ENCODE measurements at regions not wholly inside any gene's neighbourhood (a gene's known extent, or its start where the extent isn't known, plus 50 kb on each side); places are given as distances from the start of the nearest gene placed in this dataset.

GRCh38 chr5:13325765-13326164 lies 618.7 kb downstream of the DNAH5 start:
- H3K36me3 Mint-ChIP-seq (ENCODE audit: insufficient read depth, unreplicated experiment): no peaks in the 10 kb centered on the region
- H3K27me3 Mint-ChIP-seq (ENCODE audit: insufficient read depth, unreplicated experiment): no peaks in the 10 kb centered on the region
- H3K4me1 Mint-ChIP-seq (ENCODE audit: insufficient read depth, unreplicated experiment): peaks cover 7% of the 10 kb centered on the region
- BruUV-seq (replicated peaks): no TSS peak
- H3K4me3 Mint-ChIP-seq (ENCODE audit: unreplicated experiment): no peak overlapping the region
- ChIA-PET POLR2A (no interaction called here), CTCF (no interaction called here)
- H3K27ac Mint-ChIP-seq (ENCODE audit: low read depth, unreplicated experiment): no peak overlapping the region
- peaks cover under 1% of the 10 kb centered on the region for H3K9me3 Mint-ChIP-seq (ENCODE audit: unreplicated experiment)
- no peak for TF ChIP-seq CTCF (IDR thresholded peaks at IDR 0.05; ENCODE audit: unreplicated experiment)
- intact Hi-C loops (cut with micrococcal nuclease): no loop called here
- DNase-seq (ENCODE audit: unreplicated experiment): no peak

- H3K27me3 Mint-ChIP-seq (ENCODE audit: insufficient read depth, unreplicated experiment): no peaks in the 10 kb centered on the region
- H3K27ac Mint-ChIP-seq (ENCODE audit: low read depth, unreplicated experiment): no peak overlapping the region
- no peak for TF ChIP-seq CTCF (IDR thresholded peaks at IDR 0.05; ENCODE audit: unreplicated experiment)
- H3K36me3 Mint-ChIP-seq (ENCODE audit: insufficient read depth, unreplicated experiment): no peaks in the 10 kb centered on the region
- no TSS peak for BruUV-seq (replicated peaks)
- H3K4me3 Mint-ChIP-seq (ENCODE audit: unreplicated experiment): no peak overlapping the region
- H3K9me3 Mint-ChIP-seq (ENCODE audit: unreplicated experiment): peaks cover 6% of the 10 kb centered on the region
- intact Hi-C loops (cut with micrococcal nuclease): no loop called here
- no peak for DNase-seq (ENCODE audit: unreplicated experiment)
- CTCF ChIA-PET: no interaction called here
- POLR2A ChIA-PET: interaction anchor here (1.2 kb wide), 1 partner anchor 16 kb away, joined by 3 read pairs; no protein-coding TSS in a partner anchor
- H3K4me1 Mint-ChIP-seq (ENCODE audit: insufficient read depth, unreplicated experiment): peaks cover 7% of the 10 kb centered on the region
Measured at GRCh38 chr5:13322769-13323168, 621.7 kb downstream of the DNAH5 start.

- H3K27me3 Mint-ChIP-seq (ENCODE audit: insufficient read depth, unreplicated experiment): no peaks in the 10 kb centered on the region
- no peak for TF ChIP-seq CTCF (IDR thresholded peaks at IDR 0.05; ENCODE audit: unreplicated experiment)
- no TSS peak for BruUV-seq (replicated peaks)
- H3K4me1 Mint-ChIP-seq (ENCODE audit: insufficient read depth, unreplicated experiment): no peaks in the 10 kb centered on the region
- CTCF ChIA-PET: interaction anchor here (0.6 to 1.1 kb wide), 3 partner anchors 133 to 161 kb away, joined by 3 to 4 read pairs (median 3); no protein-coding TSS in a partner anchor
- H3K9me3 Mint-ChIP-seq (ENCODE audit: unreplicated experiment): peaks cover 14% of the 10 kb centered on the region
- DNase-seq (ENCODE audit: unreplicated experiment): no peak
- POLR2A ChIA-PET: interaction anchor here (0.6 kb wide), 1 partner anchor 669 kb away, joined by 3 read pairs; no protein-coding TSS in a partner anchor
- no peaks in the 10 kb centered on the region for H3K36me3 Mint-ChIP-seq (ENCODE audit: insufficient read depth, unreplicated experiment)
- no peak overlapping the region for H3K27ac Mint-ChIP-seq (ENCODE audit: low read depth, unreplicated experiment)
- H3K4me3 Mint-ChIP-seq (ENCODE audit: unreplicated experiment): no peak overlapping the region
- intact Hi-C loops (cut with micrococcal nuclease): no loop called here
Measured at GRCh38 chr5:13317654-13318053, 626.8 kb downstream of the DNAH5 start.

GRCh38 chr5:13316176-13316575 lies 628.3 kb downstream of the DNAH5 start:
- no TSS peak for BruUV-seq (replicated peaks)
- TF ChIP-seq CTCF (IDR thresholded peaks at IDR 0.05; ENCODE audit: unreplicated experiment): no peak
- Mint-ChIP-seq H3K27ac (ENCODE audit: low read depth, unreplicated experiment) (no peak overlapping the region), H3K36me3 (ENCODE audit: insufficient read depth, unreplicated experiment) (no peaks in the 10 kb centered on the region), H3K27me3 (ENCODE audit: insufficient read depth, unreplicated experiment) (no peaks in the 10 kb centered on the region), H3K4me1 (ENCODE audit: insufficient read depth, unreplicated experiment) (no peaks in the 10 kb centered on the region), H3K9me3 (ENCODE audit: unreplicated experiment) (peaks cover 14% of the 10 kb centered on the region), H3K4me3 (ENCODE audit: unreplicated experiment) (no peak overlapping the region)
- intact Hi-C loops (cut with micrococcal nuclease): no loop called here
- no peak for DNase-seq (ENCODE audit: unreplicated experiment)
- POLR2A ChIA-PET: interaction anchor here (0.6 kb wide), 2 partner anchors 10 to 434 kb away, joined by 3 read pairs; no protein-coding TSS in a partner anchor
- CTCF ChIA-PET: no interaction called here

Measured in MCF 10A (cell line).